Neural crest cell (in vitro differentiated cells): ENCODE measurements at regions not wholly inside any gene's neighbourhood (a gene's known extent, or its start where the extent isn't known, plus 50 kb on each side); places are given as distances from the start of the nearest gene placed in this dataset.

Source experiments
- DNase-seq: peaks from one replicate; pipeline ENCODE4 v3.0.0; 2021; ENCODE audit warnings: low read depth, mixed read lengths, low spot score
- H3K27ac Mint-ChIP-seq: one replicate; pipeline ENCODE4 v1.8.0; 2021; ENCODE audit warnings: mild to moderate bottlenecking, mixed read lengths; ENCODE audit not compliant: unreplicated experiment
- H3K27me3 Mint-ChIP-seq: 2 replicates; pipeline ENCODE4 v1.8.0; 2021; ENCODE audit warnings: low read depth, mild to moderate bottlenecking, mixed read lengths
- H3K36me3 Mint-ChIP-seq: 2 replicates; pipeline ENCODE4 v1.8.0; 2021; ENCODE audit warnings: low read depth, mild to moderate bottlenecking, mixed read lengths
- H3K4me1 Mint-ChIP-seq: 2 replicates; pipeline ENCODE4 v1.8.0; 2021; ENCODE audit warnings: mixed read lengths
- H3K4me3 Mint-ChIP-seq: one replicate; pipeline ENCODE4 v1.8.0; 2021; ENCODE audit warnings: mild to moderate bottlenecking, mixed read lengths
- H3K9me3 Mint-ChIP-seq: 2 replicates; pipeline ENCODE4 v1.8.0; 2021; ENCODE audit warnings: mixed read lengths
- TF ChIP-seq, protein P1 (sequence below): fragments of 200-600 bp; sonication (generic); conservative IDR thresholded peaks from 2 replicates; pipeline ENCODE4 v1.5.0; 2021; ENCODE audit warnings: antibody characterized with exemption, mild to moderate bottlenecking

DNA sequence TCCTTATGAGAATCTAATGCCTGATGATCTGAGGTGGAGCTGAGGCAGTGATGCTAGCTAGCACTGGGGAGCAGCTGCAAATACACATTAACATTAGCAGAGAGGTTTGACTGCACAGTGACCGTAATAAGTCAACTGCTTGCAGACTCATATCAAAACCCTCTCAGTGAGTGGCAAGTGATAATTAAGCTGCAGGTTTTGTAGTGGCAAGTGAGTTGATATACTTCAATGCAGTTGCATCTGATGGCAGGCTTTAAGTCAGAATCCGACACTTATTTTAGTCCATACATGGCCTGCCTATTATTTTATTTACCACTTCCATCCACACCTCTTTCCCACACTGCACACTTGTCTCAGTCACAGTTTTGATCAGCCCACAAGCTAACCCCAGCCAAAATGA is 209.2 kb upstream of the IRS2 start:
- Mint-ChIP-seq H3K36me3 (no peaks in the 10 kb centered on the region), H3K4me1 (no peaks in the 10 kb centered on the region), H3K27me3 (peaks cover 7% of the 10 kb centered on the region), H3K9me3 (peaks cover 8% of the 10 kb centered on the region), H3K4me3 (no peak overlapping the region), H3K27ac (no peak overlapping the region)
- no peak for DNase-seq
- TF ChIP-seq, protein P1, sequence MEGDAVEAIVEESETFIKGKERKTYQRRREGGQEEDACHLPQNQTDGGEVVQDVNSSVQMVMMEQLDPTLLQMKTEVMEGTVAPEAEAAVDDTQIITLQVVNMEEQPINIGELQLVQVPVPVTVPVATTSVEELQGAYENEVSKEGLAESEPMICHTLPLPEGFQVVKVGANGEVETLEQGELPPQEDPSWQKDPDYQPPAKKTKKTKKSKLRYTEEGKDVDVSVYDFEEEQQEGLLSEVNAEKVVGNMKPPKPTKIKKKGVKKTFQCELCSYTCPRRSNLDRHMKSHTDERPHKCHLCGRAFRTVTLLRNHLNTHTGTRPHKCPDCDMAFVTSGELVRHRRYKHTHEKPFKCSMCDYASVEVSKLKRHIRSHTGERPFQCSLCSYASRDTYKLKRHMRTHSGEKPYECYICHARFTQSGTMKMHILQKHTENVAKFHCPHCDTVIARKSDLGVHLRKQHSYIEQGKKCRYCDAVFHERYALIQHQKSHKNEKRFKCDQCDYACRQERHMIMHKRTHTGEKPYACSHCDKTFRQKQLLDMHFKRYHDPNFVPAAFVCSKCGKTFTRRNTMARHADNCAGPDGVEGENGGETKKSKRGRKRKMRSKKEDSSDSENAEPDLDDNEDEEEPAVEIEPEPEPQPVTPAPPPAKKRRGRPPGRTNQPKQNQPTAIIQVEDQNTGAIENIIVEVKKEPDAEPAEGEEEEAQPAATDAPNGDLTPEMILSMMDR = no peak

DNA sequence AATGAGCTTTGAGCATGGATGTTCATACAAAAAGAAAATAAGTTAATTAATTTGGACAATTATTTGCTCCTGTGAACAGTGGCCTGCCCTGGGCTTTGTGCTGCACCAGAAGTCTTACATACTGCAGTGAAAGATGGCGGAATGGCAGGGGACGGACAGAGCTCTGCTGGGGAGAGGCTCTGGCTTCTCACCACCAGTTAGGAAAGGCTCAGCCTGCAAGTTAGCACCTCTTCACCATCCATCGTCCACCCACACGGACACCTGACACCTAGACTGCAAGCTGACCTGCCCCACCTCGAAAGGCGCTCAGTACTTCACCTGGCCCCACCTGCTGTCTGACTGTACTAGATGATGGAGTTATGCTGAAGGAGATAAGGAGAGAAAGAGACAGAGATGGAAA is 203.9 kb upstream of the IRS2 start:
- Mint-ChIP-seq H3K9me3 (peaks cover 8% of the 10 kb centered on the region), H3K27ac (no peak overlapping the region)

DNA sequence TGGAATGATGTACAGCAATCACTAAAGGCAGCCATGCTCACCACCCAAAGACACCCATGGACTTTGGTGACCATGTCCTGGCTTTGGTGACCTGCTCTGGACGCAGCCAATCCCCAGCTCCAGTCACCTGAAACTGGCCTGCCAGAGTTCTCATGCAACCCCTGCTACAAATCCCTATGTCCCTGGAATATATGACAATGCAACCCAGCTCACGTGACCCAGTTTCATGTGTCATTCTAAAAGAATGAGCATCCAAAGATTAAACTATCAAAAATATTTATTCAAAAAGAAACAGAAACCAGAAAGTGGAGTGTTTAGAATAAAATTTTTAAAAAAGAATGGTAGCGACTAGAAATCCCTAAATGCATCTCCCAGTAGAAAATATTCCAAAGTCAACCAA is 203.3 kb upstream of the IRS2 start:
- no peaks in the 10 kb centered on the region for H3K36me3 Mint-ChIP-seq
- no peak for DNase-seq
- TF ChIP-seq, protein P1 = no peak
- H3K27ac Mint-ChIP-seq = no peak overlapping the region
- H3K4me3 Mint-ChIP-seq = no peak overlapping the region
- H3K27me3 Mint-ChIP-seq = no peaks in the 10 kb centered on the region
- H3K9me3 Mint-ChIP-seq = peaks cover 8% of the 10 kb centered on the region
- no peaks in the 10 kb centered on the region for H3K4me1 Mint-ChIP-seq

More for the DNA sequence above, 203.9 kb upstream of the IRS2 start:
- TF ChIP-seq, protein P1 = no peak
- Mint-ChIP-seq H3K4me3 (no peak overlapping the region), H3K4me1 (no peaks in the 10 kb centered on the region), H3K36me3 (no peaks in the 10 kb centered on the region), H3K27me3 (no peaks in the 10 kb centered on the region)
- no peak for DNase-seq

DNA sequence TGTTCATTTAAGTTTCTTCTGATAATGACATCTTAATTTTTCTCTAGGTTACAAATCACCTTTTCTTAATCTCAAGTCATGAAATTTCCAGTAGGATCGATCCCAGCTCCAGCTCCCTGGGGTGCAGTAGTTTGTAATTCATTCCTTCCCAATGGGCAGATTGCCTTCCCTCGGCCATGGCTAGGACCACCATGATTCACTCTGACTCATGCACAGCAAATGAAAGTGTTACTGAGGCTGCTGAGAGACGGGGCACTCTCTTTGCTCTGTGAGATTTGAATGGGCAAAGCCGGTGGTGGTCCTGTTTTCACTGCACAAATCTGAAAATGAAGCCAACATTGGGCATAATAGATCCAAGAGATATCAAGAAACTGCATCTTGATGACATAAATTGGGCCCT is 202.8 kb upstream of the IRS2 start:
- no peak overlapping the region for H3K27ac Mint-ChIP-seq
- H3K9me3 Mint-ChIP-seq = peaks cover 8% of the 10 kb centered on the region
- no peaks in the 10 kb centered on the region for H3K27me3 Mint-ChIP-seq
- H3K4me3 Mint-ChIP-seq = no peak overlapping the region
- DNase-seq = no peak
- TF ChIP-seq, protein P1 = no peak
- H3K4me1 Mint-ChIP-seq = no peaks in the 10 kb centered on the region
- H3K36me3 Mint-ChIP-seq = no peaks in the 10 kb centered on the region

DNA sequence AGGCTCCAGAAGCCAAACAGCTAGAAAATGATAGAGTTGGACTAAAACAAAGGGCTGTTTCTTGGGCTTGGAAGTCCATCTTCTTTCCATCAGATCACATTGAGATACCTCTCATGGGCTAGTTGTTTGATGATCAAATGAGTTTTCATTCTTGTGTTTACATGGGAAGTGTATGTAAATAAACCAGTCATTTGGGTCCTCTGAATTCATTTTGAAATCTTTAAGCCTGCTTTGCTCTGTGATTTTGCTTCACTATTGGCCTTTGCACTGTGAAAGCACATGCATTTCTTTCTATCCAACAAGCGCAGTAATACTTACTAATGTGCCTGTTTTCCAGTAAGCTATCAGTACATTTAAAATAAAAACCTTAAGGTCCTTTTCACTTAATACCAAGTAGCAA is 200.5 kb upstream of the IRS2 start:
- no peak overlapping the region for H3K4me3 Mint-ChIP-seq
- no peaks in the 10 kb centered on the region for H3K27me3 Mint-ChIP-seq
- TF ChIP-seq, protein P1 = no peak
- H3K4me1 Mint-ChIP-seq = peaks cover 12% of the 10 kb centered on the region
- no peak for DNase-seq
- no peaks in the 10 kb centered on the region for H3K9me3 Mint-ChIP-seq
- no peaks in the 10 kb centered on the region for H3K36me3 Mint-ChIP-seq
- H3K27ac Mint-ChIP-seq = no peak overlapping the region
